ENCODE measurements at regions not wholly inside any gene's neighbourhood (a gene's known extent, or its start where the extent isn't known, plus 50 kb on each side); places are given as distances from the start of the nearest gene placed in this dataset.

DNA sequence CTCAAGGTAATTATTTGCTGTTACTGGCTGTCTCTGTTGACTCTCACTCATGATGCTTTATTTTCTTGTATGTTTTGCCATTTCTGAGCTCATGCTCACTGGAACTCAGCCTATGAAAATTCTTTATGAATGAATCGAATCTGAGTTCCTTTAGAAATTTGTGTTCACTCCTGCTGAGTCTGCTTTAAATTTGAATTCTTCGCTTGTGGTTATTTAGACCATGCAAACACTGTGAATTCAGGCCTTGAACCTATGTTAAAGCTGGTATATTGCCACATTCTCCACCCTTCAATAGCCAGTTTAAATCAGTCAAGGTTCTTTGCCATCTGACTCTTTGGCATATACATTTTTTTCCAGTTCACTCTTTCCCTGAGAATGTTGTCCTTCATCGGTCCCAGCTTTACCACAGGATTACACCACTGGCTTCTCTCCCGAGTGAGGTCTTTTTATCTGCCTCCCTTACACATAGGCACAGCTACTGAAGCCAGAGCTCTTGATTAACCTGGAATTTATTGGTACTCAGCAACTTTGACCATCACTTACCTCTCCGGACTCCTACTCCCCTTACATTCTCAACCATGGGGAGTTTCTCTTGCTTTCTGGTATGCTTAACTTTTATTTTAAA is 400.6 kb downstream of the VPS13C start:
- no TSS peak for BruUV-seq (replicated peaks)
- POLR2A ChIA-PET, result interaction anchor here (0.7 kb wide), 1 partner anchor 989 kb away, joined by 4 read pairs; no protein-coding TSS in a partner anchor
- TF ChIP-seq ZBTB8A (IDR thresholded peaks at IDR 0.05; ENCODE audit: partially characterized antibody), result no peak
- no peak for TF ChIP-seq TAF1 (IDR thresholded peaks at IDR 0.05; ENCODE audit: control insufficient read depth, extremely low read depth, insufficient read depth, low read length, severe bottlenecking)
- no peak for TF ChIP-seq ZFPM2 (CRISPR knock-in tag; IDR thresholded peaks at IDR 0.05)
- no peak for TF ChIP-seq RCOR1 (IDR thresholded peaks at IDR 0.05; ENCODE audit: borderline replicate concordance in 1 of 2, low read depth in 2 of 2, low read length in 2 of 2)
- TF ChIP-seq, protein P1, sequence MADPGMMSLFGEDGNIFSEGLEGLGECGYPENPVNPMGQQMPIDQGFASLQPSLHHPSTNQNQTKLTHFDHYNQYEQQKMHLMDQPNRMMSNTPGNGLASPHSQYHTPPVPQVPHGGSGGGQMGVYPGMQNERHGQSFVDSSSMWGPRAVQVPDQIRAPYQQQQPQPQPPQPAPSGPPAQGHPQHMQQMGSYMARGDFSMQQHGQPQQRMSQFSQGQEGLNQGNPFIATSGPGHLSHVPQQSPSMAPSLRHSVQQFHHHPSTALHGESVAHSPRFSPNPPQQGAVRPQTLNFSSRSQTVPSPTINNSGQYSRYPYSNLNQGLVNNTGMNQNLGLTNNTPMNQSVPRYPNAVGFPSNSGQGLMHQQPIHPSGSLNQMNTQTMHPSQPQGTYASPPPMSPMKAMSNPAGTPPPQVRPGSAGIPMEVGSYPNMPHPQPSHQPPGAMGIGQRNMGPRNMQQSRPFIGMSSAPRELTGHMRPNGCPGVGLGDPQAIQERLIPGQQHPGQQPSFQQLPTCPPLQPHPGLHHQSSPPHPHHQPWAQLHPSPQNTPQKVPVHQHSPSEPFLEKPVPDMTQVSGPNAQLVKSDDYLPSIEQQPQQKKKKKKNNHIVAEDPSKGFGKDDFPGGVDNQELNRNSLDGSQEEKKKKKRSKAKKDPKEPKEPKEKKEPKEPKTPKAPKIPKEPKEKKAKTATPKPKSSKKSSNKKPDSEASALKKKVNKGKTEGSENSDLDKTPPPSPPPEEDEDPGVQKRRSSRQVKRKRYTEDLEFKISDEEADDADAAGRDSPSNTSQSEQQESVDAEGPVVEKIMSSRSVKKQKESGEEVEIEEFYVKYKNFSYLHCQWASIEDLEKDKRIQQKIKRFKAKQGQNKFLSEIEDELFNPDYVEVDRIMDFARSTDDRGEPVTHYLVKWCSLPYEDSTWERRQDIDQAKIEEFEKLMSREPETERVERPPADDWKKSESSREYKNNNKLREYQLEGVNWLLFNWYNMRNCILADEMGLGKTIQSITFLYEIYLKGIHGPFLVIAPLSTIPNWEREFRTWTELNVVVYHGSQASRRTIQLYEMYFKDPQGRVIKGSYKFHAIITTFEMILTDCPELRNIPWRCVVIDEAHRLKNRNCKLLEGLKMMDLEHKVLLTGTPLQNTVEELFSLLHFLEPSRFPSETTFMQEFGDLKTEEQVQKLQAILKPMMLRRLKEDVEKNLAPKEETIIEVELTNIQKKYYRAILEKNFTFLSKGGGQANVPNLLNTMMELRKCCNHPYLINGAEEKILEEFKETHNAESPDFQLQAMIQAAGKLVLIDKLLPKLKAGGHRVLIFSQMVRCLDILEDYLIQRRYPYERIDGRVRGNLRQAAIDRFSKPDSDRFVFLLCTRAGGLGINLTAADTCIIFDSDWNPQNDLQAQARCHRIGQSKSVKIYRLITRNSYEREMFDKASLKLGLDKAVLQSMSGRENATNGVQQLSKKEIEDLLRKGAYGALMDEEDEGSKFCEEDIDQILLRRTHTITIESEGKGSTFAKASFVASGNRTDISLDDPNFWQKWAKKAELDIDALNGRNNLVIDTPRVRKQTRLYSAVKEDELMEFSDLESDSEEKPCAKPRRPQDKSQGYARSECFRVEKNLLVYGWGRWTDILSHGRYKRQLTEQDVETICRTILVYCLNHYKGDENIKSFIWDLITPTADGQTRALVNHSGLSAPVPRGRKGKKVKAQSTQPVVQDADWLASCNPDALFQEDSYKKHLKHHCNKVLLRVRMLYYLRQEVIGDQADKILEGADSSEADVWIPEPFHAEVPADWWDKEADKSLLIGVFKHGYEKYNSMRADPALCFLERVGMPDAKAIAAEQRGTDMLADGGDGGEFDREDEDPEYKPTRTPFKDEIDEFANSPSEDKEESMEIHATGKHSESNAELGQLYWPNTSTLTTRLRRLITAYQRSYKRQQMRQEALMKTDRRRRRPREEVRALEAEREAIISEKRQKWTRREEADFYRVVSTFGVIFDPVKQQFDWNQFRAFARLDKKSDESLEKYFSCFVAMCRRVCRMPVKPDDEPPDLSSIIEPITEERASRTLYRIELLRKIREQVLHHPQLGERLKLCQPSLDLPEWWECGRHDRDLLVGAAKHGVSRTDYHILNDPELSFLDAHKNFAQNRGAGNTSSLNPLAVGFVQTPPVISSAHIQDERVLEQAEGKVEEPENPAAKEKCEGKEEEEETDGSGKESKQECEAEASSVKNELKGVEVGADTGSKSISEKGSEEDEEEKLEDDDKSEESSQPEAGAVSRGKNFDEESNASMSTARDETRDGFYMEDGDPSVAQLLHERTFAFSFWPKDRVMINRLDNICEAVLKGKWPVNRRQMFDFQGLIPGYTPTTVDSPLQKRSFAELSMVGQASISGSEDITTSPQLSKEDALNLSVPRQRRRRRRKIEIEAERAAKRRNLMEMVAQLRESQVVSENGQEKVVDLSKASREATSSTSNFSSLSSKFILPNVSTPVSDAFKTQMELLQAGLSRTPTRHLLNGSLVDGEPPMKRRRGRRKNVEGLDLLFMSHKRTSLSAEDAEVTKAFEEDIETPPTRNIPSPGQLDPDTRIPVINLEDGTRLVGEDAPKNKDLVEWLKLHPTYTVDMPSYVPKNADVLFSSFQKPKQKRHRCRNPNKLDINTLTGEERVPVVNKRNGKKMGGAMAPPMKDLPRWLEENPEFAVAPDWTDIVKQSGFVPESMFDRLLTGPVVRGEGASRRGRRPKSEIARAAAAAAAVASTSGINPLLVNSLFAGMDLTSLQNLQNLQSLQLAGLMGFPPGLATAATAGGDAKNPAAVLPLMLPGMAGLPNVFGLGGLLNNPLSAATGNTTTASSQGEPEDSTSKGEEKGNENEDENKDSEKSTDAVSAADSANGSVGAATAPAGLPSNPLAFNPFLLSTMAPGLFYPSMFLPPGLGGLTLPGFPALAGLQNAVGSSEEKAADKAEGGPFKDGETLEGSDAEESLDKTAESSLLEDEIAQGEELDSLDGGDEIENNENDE (IDR thresholded peaks at IDR 0.05; ENCODE audit: low read depth, low read length), result no peak
- TF ChIP-seq, protein P2, sequence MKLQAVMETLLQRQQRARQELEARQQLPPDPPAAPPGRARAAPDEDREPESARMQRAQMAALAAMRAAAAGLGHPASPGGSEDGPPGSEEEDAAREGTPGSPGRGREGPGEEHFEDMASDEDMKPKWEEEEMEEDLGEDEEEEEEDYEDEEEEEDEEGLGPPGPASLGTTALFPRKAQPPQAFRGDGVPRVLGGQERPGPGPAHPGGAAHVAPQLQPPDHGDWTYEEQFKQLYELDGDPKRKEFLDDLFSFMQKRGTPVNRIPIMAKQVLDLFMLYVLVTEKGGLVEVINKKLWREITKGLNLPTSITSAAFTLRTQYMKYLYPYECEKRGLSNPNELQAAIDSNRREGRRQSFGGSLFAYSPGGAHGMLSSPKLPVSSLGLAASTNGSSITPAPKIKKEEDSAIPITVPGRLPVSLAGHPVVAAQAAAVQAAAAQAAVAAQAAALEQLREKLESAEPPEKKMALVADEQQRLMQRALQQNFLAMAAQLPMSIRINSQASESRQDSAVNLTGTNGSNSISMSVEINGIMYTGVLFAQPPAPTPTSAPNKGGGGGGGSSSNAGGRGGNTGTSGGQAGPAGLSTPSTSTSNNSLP (IDR thresholded peaks at IDR 0.05; ENCODE audit: borderline replicate concordance, low read depth, low read length), result no peak
- TF ChIP-seq, protein P3, sequence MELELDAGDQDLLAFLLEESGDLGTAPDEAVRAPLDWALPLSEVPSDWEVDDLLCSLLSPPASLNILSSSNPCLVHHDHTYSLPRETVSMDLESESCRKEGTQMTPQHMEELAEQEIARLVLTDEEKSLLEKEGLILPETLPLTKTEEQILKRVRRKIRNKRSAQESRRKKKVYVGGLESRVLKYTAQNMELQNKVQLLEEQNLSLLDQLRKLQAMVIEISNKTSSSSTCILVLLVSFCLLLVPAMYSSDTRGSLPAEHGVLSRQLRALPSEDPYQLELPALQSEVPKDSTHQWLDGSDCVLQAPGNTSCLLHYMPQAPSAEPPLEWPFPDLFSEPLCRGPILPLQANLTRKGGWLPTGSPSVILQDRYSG (tag; conservative IDR thresholded peaks at IDR 0.05; ENCODE audit: low read depth), result no peak

More for the DNA sequence above, 400.6 kb downstream of the VPS13C start:
- Histone ChIP-seq H3K9ac (ENCODE audit: insufficient read depth in 1 of 2, low read depth in 2 of 2, low read length in 2 of 2) (no peak overlapping the region), H3K4me3 (no peak overlapping the region), H3K27me3 (ENCODE audit: control insufficient read depth in 2 of 2, insufficient read depth in 2 of 2, low read length in 2 of 2) (no peaks in the 10 kb centered on the region; a peak in 1 of 5 replicates), H3K4me1 (replicated peaks in 1 of 2; ENCODE audit: control insufficient read depth in 2 of 2, insufficient read depth in 2 of 2, low read length in 2 of 2) (no peaks in the 10 kb centered on the region), H3K9me3 (replicated peaks; ENCODE audit: control insufficient read depth, insufficient read depth, low read depth, low read length) (no peaks in the 10 kb centered on the region), H3K4me2 (ENCODE audit: insufficient read depth, low read length) (no peak overlapping the region), H3K36me3 (ENCODE audit: control insufficient read depth, insufficient read depth, low read length) (no peaks in the 10 kb centered on the region), H4K20me1 (replicated peaks; ENCODE audit: control insufficient read depth, insufficient read depth, low read length) (no peaks in the 10 kb centered on the region), H3K9me1 (ENCODE audit: control insufficient read depth, insufficient read depth, low read length) (no peaks in the 10 kb centered on the region), H2AFZ (ENCODE audit: low read depth, low read length) (no peak overlapping the region), H3K79me2 (ENCODE audit: control insufficient read depth, insufficient read depth, low read length) (no peaks in the 10 kb centered on the region), H3K27ac (ENCODE audit: extremely low read depth, low read depth, low read length) (no peak overlapping the region)
- in situ Hi-C loops (cut with MboI) (no loop called here), intact Hi-C loops (cut with micrococcal nuclease) (no loop called here)
- DNase-seq (ENCODE audit: extremely low read depth in 1 of 4, low spot score in 3 of 4), result no peak
- ATAC-seq, result no peak
- no peak for FAIRE-seq
- CTCF ChIA-PET (ENCODE audit: low intra/inter-chr PET ratio), result no interaction called here
- WGBS (ENCODE audit: insufficient coverage, low coverage, missing lambda C conversion rate), result 0% methylated on average over 5 of the region's 5 CpGs

Measured in K562 (cell line).